Epithelial cell of prostate (primary cell): ENCODE measurements at regions not wholly inside any gene's neighbourhood (a gene's known extent, or its start where the extent isn't known, plus 50 kb on each side); places are given as distances from the start of the nearest gene placed in this dataset.

ENCODE experiments used
- DNase-seq: peaks from one replicate; pipeline ENCODE4 v3.0.0-alpha.2; 2011; ENCODE audit warnings: low read depth, low spot score
- H3K27ac ChIP-seq: fragments of 450-650 bp; 2 replicates; pipeline ENCODE4 v1.5.1; 2017; ENCODE audit warnings: mild to moderate bottlenecking

GRCh38 chr13:21757763-21758162 lies 86.9 kb downstream of the FGF9 start:
- no peak for DNase-seq
- no peak overlapping the region for H3K27ac ChIP-seq

GRCh38 chr13:21758441-21758840 lies 87.6 kb downstream of the FGF9 start:
- DNase-seq: no peak
- no peak overlapping the region for H3K27ac ChIP-seq

GRCh38 chr13:21759463-21759862 lies 88.6 kb downstream of the FGF9 start:
- H3K27ac ChIP-seq: no peak overlapping the region
- DNase-seq: no peak

GRCh38 chr13:21759911-21760310 lies 89.0 kb downstream of the FGF9 start:
- no peak for DNase-seq
- no peak overlapping the region for H3K27ac ChIP-seq

GRCh38 chr13:21761770-21762169 lies 90.9 kb downstream of the FGF9 start:
- no peak overlapping the region for H3K27ac ChIP-seq
- DNase-seq: no peak

- no peak overlapping the region for H3K27ac ChIP-seq
- no peak for DNase-seq
Measured at GRCh38 chr13:21762512-21762911, 91.6 kb downstream of the FGF9 start.

GRCh38 chr13:21767032-21767431 lies 96.2 kb downstream of the FGF9 start:
- H3K27ac ChIP-seq: no peak overlapping the region
- DNase-seq: no peak

- no peak for DNase-seq
- H3K27ac ChIP-seq: no peak overlapping the region
Measured at GRCh38 chr13:21771075-21771474, 100.2 kb downstream of the FGF9 start.

GRCh38 chr13:21777166-21777565 lies 106.3 kb downstream of the FGF9 start:
- no peak for DNase-seq
- no peak overlapping the region for H3K27ac ChIP-seq

- no peak for DNase-seq
- H3K27ac ChIP-seq: no peak overlapping the region
Measured at GRCh38 chr13:21777813-21778212, 106.9 kb downstream of the FGF9 start.

GRCh38 chr13:21782736-21783135 lies 111.9 kb downstream of the FGF9 start:
- no peak overlapping the region for H3K27ac ChIP-seq
- no peak for DNase-seq

GRCh38 chr13:21785990-21786389 lies 115.1 kb downstream of the FGF9 start:
- no peak for DNase-seq

GRCh38 chr13:21796066-21796465 lies 125.2 kb downstream of the FGF9 start:
- no peak for DNase-seq
- H3K27ac ChIP-seq: no peak overlapping the region

More at GRCh38 chr13:21785990-21786389, 115.1 kb downstream of the FGF9 start:
- no peak overlapping the region for H3K27ac ChIP-seq

- no peak overlapping the region for H3K27ac ChIP-seq
- no peak for DNase-seq
Measured at GRCh38 chr13:21796775-21797514, 126.1 kb downstream of the FGF9 start.

- DNase-seq: no peak
- H3K27ac ChIP-seq: no peak overlapping the region
Measured at GRCh38 chr13:21797736-21798135, 126.9 kb downstream of the FGF9 start.

GRCh38 chr13:21798181-21798580 lies 127.3 kb downstream of the FGF9 start:
- H3K27ac ChIP-seq: no peak overlapping the region
- DNase-seq: no peak

GRCh38 chr13:21799671-21800070 lies 128.8 kb downstream of the FGF9 start:
- no peak for DNase-seq

GRCh38 chr13:21800837-21801616 lies 130.2 kb downstream of the FGF9 start:
- H3K27ac ChIP-seq: peak overlapping the region; percentile 47
- peak; percentile 52 for DNase-seq

More at GRCh38 chr13:21799671-21800070, 128.8 kb downstream of the FGF9 start:
- no peak overlapping the region for H3K27ac ChIP-seq

GRCh38 chr13:21805733-21806132 lies 134.9 kb downstream of the FGF9 start:
- H3K27ac ChIP-seq: no peak overlapping the region
- no peak for DNase-seq

GRCh38 chr13:21812192-21812626 lies 141.3 kb downstream of the FGF9 start:
- no peak overlapping the region for H3K27ac ChIP-seq
- DNase-seq: no peak

GRCh38 chr13:21813110-21813509 lies 142.2 kb downstream of the FGF9 start:
- DNase-seq: no peak
- H3K27ac ChIP-seq: no peak overlapping the region
